Tibial nerve (tissue), 3 donors: ENCODE measurements at regions not wholly inside any gene's neighbourhood (a gene's known extent, or its start where the extent isn't known, plus 50 kb on each side); places are given as distances from the start of the nearest gene placed in this dataset.

Experiments
- CTCF ChIP-seq, 5 experiments: fragments of 200-600 bp in 3 of 5; fragments of 450-650 bp in 2 of 5; sonication (generic) in 3 of 5; IDR thresholded peaks; one replicate each; pipeline ENCODE4 v1.5.1; 2016 to 2019; ENCODE audit warnings: antibody characterized with exemption in 5 of 5, mild to moderate bottlenecking in 3 of 5, moderate library complexity in 2 of 5
- POLR2A ChIP-seq, 2 donors: fragments of 450-650 bp; IDR thresholded peaks; one replicate each; pipeline ENCODE4 v1.6.1; 2017; ENCODE audit warnings: antibody characterized with exemption in 2 of 2, mild to moderate bottlenecking in 2 of 2, moderate library complexity in 2 of 2

GRCh38 chr20:1793821-1794220, 101.4 kb upstream of the SIRPA start:
- no peak for TF ChIP-seq CTCF (IDR thresholded peaks at IDR 0.05)
- TF ChIP-seq POLR2A (IDR thresholded peaks at IDR 0.05), result no peak
